Mesendoderm (in vitro differentiated cells): ENCODE measurements at regions not wholly inside any gene's neighbourhood (a gene's known extent, or its start where the extent isn't known, plus 50 kb on each side); places are given as distances from the start of the nearest gene placed in this dataset.

Experiments used
- DNase-seq: peaks from one replicate; pipeline ENCODE4 v3.0.0; 2013
- H2AK5ac ChIP-seq: 2 replicates; pipeline ENCODE4 v1.6.1; 2013; ENCODE audit warnings: low read length, inconsistent platforms
- H2BK120ac ChIP-seq: 2 replicates; pipeline ENCODE4 v1.6.1; 2013; ENCODE audit warnings: low read depth, mild to moderate bottlenecking, low read length, moderate library complexity, mixed read lengths
- H2BK15ac ChIP-seq: replicated peaks from 2 replicates; pipeline ENCODE4 v1.6.1; 2013; ENCODE audit warnings: low read depth, mild to moderate bottlenecking, moderate library complexity
- H2BK5ac ChIP-seq: 2 replicates; pipeline ENCODE4 v1.6.1; 2013; ENCODE audit warnings: low read length, inconsistent platforms
- H3K18ac ChIP-seq: 2 replicates; pipeline ENCODE4 v1.6.1; 2013; ENCODE audit warnings: mild to moderate bottlenecking, low read length, mixed read lengths
- H3K23ac ChIP-seq: one replicate; pipeline ENCODE4 v1.6.1; 2013; ENCODE audit warnings: low read length
- H3K27ac ChIP-seq: 2 replicates; pipeline ENCODE4 v1.5.1; 2013; ENCODE audit warnings: low read depth, mild to moderate bottlenecking, inconsistent platforms, low read length, moderate library complexity
- H3K27me3 ChIP-seq: 2 replicates; pipeline ENCODE4 v1.6.1; 2013; ENCODE audit warnings: low read length, control low read depth, mild to moderate bottlenecking, inconsistent platforms; ENCODE audit not compliant: insufficient read depth, poor library complexity
- H3K36me3 ChIP-seq: 2 replicates; pipeline ENCODE4 v1.6.1; 2013; ENCODE audit warnings: low read length, inconsistent platforms; ENCODE audit not compliant: control insufficient read depth, insufficient read depth
- H3K4ac ChIP-seq: one replicate; pipeline ENCODE4 v1.6.1; 2013; ENCODE audit warnings: low read depth, mild to moderate bottlenecking, low read length, moderate library complexity
- H3K4me1 ChIP-seq: 2 replicates; pipeline ENCODE4 v1.6.1; 2013; ENCODE audit warnings: low read depth, low read length, inconsistent platforms; ENCODE audit not compliant: control insufficient read depth
- H3K4me2 ChIP-seq: 2 replicates; pipeline ENCODE4 v1.6.1; 2013; ENCODE audit warnings: low read length
- H3K4me3 ChIP-seq: 2 replicates; pipeline ENCODE4 v1.5.1; 2013; ENCODE audit warnings: mild to moderate bottlenecking, low read length
- H3K56ac ChIP-seq: one replicate; pipeline ENCODE4 v1.6.1; 2013; ENCODE audit warnings: low read length
- H3K79me1 ChIP-seq: 2 replicates; pipeline ENCODE4 v1.6.1; 2013; ENCODE audit warnings: low read length, inconsistent platforms
- H3K79me2 ChIP-seq: 2 replicates; pipeline ENCODE4 v1.6.1; 2013; ENCODE audit warnings: mild to moderate bottlenecking, low read length; ENCODE audit not compliant: control insufficient read depth, insufficient read depth
- H3K9ac ChIP-seq: 2 replicates; pipeline ENCODE4 v1.6.1; 2013; ENCODE audit warnings: low read length, inconsistent platforms
- H4K5ac ChIP-seq: one replicate; pipeline ENCODE4 v1.6.1; 2013; ENCODE audit warnings: low read length
- H4K8ac ChIP-seq: one replicate; pipeline ENCODE4 v1.6.1; 2013; ENCODE audit warnings: low read depth, mild to moderate bottlenecking, control low read depth, low read length, moderate library complexity
- WGBS: extraction: QIAGEN DNeasy Blood & Tissue Kit; methylation state at CpG from one replicate; pipeline ENCODE4 v1.1.7; 2013; ENCODE audit warnings: low lambda C conversion rate, missing lambda C conversion rate; ENCODE audit not compliant: insufficient coverage; ENCODE audit errors: extremely low coverage; 5-methylcytosine and 5-hydroxymethylcytosine counted together

GRCh38 chr1:30371888-30372791 is 351.2 kb downstream of the MATN1 start:
- Histone ChIP-seq H3K27me3 (no peaks in the 10 kb centered on the region), H3K36me3 (no peaks in the 10 kb centered on the region), H4K8ac (no peak overlapping the region), H4K5ac (no peak overlapping the region), H3K56ac (no peak overlapping the region), H2BK15ac (no peak overlapping the region), H3K79me1 (no peaks in the 10 kb centered on the region), H2BK5ac (no peak overlapping the region), H2AK5ac (no peak overlapping the region), H3K4me2 (no peak overlapping the region), H3K4ac (no peak overlapping the region), H3K18ac (no peak overlapping the region), H3K4me1 (no peaks in the 10 kb centered on the region), H3K4me3 (no peak overlapping the region), H3K79me2 (no peaks in the 10 kb centered on the region), H3K9ac (no peak overlapping the region), H3K23ac (no peak overlapping the region), H2BK120ac (no peak overlapping the region), H3K27ac (no peak overlapping the region)
- no CpG with 5 or more reads among the region's 7 CpGs for WGBS
- no peak for DNase-seq

GRCh38 chr1:30371179-30371788 is 352.1 kb downstream of the MATN1 start:
- no CpG with 5 or more reads among the region's 9 CpGs for WGBS
- H3K23ac ChIP-seq: no peak overlapping the region
- no peak overlapping the region for H3K18ac ChIP-seq

GRCh38 chr1:30368651-30369240 is 354.6 kb downstream of the MATN1 start:
- no peak for DNase-seq
- no peak overlapping the region for H2AK5ac ChIP-seq
- H3K4me2 ChIP-seq: no peak overlapping the region

More at GRCh38 chr1:30371179-30371788, 352.1 kb downstream of the MATN1 start:
- no peak overlapping the region for H3K4me2 ChIP-seq
- H3K4me1 ChIP-seq: no peaks in the 10 kb centered on the region
- no peak overlapping the region for H4K8ac ChIP-seq
- H2BK5ac ChIP-seq: no peak overlapping the region
- H3K9ac ChIP-seq: no peak overlapping the region
- no peak overlapping the region for H3K4ac ChIP-seq
- no peak overlapping the region for H3K27ac ChIP-seq
- H3K36me3 ChIP-seq: no peaks in the 10 kb centered on the region
- H4K5ac ChIP-seq: no peak overlapping the region
- DNase-seq: no peak
- no peak overlapping the region for H2AK5ac ChIP-seq
- no peak overlapping the region for H2BK120ac ChIP-seq
- no peaks in the 10 kb centered on the region for H3K79me2 ChIP-seq
- no peak overlapping the region for H2BK15ac ChIP-seq
- H3K56ac ChIP-seq: no peak overlapping the region
- H3K4me3 ChIP-seq: no peak overlapping the region
- H3K79me1 ChIP-seq: no peaks in the 10 kb centered on the region
- H3K27me3 ChIP-seq: no peaks in the 10 kb centered on the region

GRCh38 chr1:30366911-30367310 is 356.5 kb downstream of the MATN1 start:
- Histone ChIP-seq H3K27ac (no peak overlapping the region), H3K23ac (no peak overlapping the region), H3K18ac (no peak overlapping the region), H2BK5ac (no peak overlapping the region), H2BK120ac (no peak overlapping the region), H3K79me2 (no peaks in the 10 kb centered on the region), H3K56ac (no peak overlapping the region), H3K9ac (no peak overlapping the region), H4K5ac (no peak overlapping the region), H3K27me3 (no peaks in the 10 kb centered on the region), H2AK5ac (no peak overlapping the region), H2BK15ac (no peak overlapping the region), H3K79me1 (no peaks in the 10 kb centered on the region), H3K4ac (no peak overlapping the region), H3K36me3 (no peaks in the 10 kb centered on the region), H3K4me1 (no peaks in the 10 kb centered on the region), H3K4me3 (no peak overlapping the region), H4K8ac (no peak overlapping the region), H3K4me2 (no peak overlapping the region)
- peak; percentile 73 for DNase-seq
- WGBS: no CpG with 5 or more reads among the region's 5 CpGs

More at GRCh38 chr1:30368651-30369240, 354.6 kb downstream of the MATN1 start:
- no peak overlapping the region for H3K27ac ChIP-seq
- no peak overlapping the region for H2BK15ac ChIP-seq
- H3K79me2 ChIP-seq: no peaks in the 10 kb centered on the region
- no peak overlapping the region for H3K9ac ChIP-seq
- H3K79me1 ChIP-seq: no peaks in the 10 kb centered on the region
- no peak overlapping the region for H3K23ac ChIP-seq
- no CpG with 5 or more reads among the region's 6 CpGs for WGBS
- H2BK120ac ChIP-seq: no peak overlapping the region
- no peaks in the 10 kb centered on the region for H3K4me1 ChIP-seq
- H3K27me3 ChIP-seq: no peaks in the 10 kb centered on the region
- H3K4me3 ChIP-seq: no peak overlapping the region
- no peak overlapping the region for H4K5ac ChIP-seq
- H3K4ac ChIP-seq: no peak overlapping the region
- H4K8ac ChIP-seq: no peak overlapping the region
- no peak overlapping the region for H2BK5ac ChIP-seq
- H3K56ac ChIP-seq: no peak overlapping the region
- no peak overlapping the region for H3K18ac ChIP-seq
- no peaks in the 10 kb centered on the region for H3K36me3 ChIP-seq

- H3K27me3 ChIP-seq: no peaks in the 10 kb centered on the region
- no peak overlapping the region for H3K18ac ChIP-seq
- no peak overlapping the region for H2BK5ac ChIP-seq
- H3K23ac ChIP-seq: no peak overlapping the region
- no peak overlapping the region for H3K4ac ChIP-seq
- H3K27ac ChIP-seq: no peak overlapping the region
- H3K36me3 ChIP-seq: no peaks in the 10 kb centered on the region
- H4K5ac ChIP-seq: no peak overlapping the region
- H2BK15ac ChIP-seq: no peak overlapping the region
- H4K8ac ChIP-seq: no peak overlapping the region
- no peak overlapping the region for H2AK5ac ChIP-seq
- H3K4me1 ChIP-seq: no peaks in the 10 kb centered on the region
- no peaks in the 10 kb centered on the region for H3K79me2 ChIP-seq
- H3K4me3 ChIP-seq: no peak overlapping the region
- H3K56ac ChIP-seq: no peak overlapping the region
- no peak overlapping the region for H2BK120ac ChIP-seq
- H3K9ac ChIP-seq: no peak overlapping the region
- no CpG with 5 or more reads among the region's 4 CpGs for WGBS
- no peak for DNase-seq
- no peaks in the 10 kb centered on the region for H3K79me1 ChIP-seq
- no peak overlapping the region for H3K4me2 ChIP-seq
These were observed 357.2 kb downstream of the MATN1 start for GRCh38 chr1:30366199-30366598.
